ENCODE measurements at regions not wholly inside any gene's neighbourhood (a gene's known extent, or its start where the extent isn't known, plus 50 kb on each side); places are given as distances from the start of the nearest gene placed in this dataset.

DNA sequence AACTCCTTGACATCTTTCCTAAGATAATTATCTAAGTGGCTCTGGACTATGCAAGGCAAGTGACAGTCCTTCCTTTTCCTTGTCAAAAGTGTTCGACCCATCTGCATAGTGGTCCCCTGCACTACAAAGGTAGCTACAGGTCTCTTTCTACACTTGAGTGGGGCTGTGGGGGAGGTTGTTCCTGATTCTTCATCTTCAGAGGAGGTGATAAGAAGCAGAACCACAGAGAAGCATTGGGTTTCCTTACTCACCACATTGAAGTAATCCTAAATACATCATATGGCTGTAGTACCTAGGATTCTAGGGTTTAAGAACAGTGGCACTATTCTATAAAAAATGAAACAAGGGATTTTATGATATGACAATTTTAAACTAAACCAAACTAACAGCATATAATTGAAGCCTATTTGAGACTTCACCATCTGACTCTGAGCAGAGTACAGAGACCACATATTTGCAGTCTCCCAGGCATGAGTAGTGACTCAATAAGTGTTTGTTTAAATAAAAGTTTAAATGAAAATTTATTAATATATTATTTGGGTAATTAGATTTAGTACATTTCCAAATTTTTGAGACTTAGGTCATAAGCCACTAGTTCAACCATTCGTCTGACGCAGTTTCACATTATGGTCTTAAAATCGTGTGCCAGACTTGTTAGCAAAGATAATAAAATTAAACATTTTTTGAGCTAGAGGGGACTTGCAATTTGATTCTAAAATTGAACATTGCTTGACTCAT is 54.9 kb upstream of the NEK7 start:
- no peak for TF ChIP-seq POLR2A (IDR thresholded peaks at IDR 0.05)
- TF ChIP-seq, protein P1, sequence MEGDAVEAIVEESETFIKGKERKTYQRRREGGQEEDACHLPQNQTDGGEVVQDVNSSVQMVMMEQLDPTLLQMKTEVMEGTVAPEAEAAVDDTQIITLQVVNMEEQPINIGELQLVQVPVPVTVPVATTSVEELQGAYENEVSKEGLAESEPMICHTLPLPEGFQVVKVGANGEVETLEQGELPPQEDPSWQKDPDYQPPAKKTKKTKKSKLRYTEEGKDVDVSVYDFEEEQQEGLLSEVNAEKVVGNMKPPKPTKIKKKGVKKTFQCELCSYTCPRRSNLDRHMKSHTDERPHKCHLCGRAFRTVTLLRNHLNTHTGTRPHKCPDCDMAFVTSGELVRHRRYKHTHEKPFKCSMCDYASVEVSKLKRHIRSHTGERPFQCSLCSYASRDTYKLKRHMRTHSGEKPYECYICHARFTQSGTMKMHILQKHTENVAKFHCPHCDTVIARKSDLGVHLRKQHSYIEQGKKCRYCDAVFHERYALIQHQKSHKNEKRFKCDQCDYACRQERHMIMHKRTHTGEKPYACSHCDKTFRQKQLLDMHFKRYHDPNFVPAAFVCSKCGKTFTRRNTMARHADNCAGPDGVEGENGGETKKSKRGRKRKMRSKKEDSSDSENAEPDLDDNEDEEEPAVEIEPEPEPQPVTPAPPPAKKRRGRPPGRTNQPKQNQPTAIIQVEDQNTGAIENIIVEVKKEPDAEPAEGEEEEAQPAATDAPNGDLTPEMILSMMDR (IDR thresholded peaks at IDR 0.05 in 4 of 5, conservative IDR thresholded peaks at IDR 0.05 in 1 of 5) = no peak
- H3K27ac ChIP-seq = no peak overlapping the region
- no peaks in the 10 kb centered on the region for H3K36me3 ChIP-seq
- no peak for DNase-seq
- intact Hi-C loops (cut with DNase I; ENCODE audit: low total_unique reads) (no loop called here), in situ Hi-C loops (cut with MboI; ENCODE audit: low sequenced_read_pairs in 4 of 4) (no loop called here)
- no peaks in the 10 kb centered on the region for H3K27me3 ChIP-seq
- H3K4me3 ChIP-seq = no peak overlapping the region
- H3K9me3 ChIP-seq = no peaks in the 10 kb centered on the region
- no peak for ATAC-seq
- no peaks in the 10 kb centered on the region for H3K4me1 ChIP-seq

DNA sequence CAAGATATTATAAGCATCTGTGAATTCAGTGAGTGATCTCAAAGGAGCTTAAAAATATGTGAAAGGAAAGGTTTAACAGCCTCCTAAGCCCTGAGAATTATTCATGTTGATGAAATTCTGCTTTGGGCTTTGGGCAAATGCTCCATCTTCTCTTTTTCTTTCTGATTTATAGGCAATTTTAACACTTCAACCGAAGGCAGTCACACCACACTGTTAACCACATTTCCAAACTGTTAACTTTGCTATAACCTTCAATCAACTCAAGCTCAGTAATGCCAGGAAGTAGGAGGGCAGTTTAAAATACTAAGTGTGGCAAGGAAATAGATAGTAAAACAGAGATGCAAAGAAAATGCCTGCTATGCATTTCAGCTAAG is 54.4 kb upstream of the NEK7 start:
- TF ChIP-seq, protein P1 (IDR thresholded peaks at IDR 0.05 in 4 of 5, conservative IDR thresholded peaks at IDR 0.05 in 1 of 5) = no peak
- TF ChIP-seq POLR2A (IDR thresholded peaks at IDR 0.05) = no peak
- no peaks in the 10 kb centered on the region for H3K27me3 ChIP-seq
- DNase-seq (no peak), ATAC-seq (no peak)
- no peaks in the 10 kb centered on the region for H3K36me3 ChIP-seq
- in situ Hi-C loops (cut with MboI; ENCODE audit: low sequenced_read_pairs in 4 of 4) = no loop called here
- intact Hi-C loops (cut with DNase I; ENCODE audit: low total_unique reads) = no loop called here
- H3K4me1 ChIP-seq = no peaks in the 10 kb centered on the region
- H3K9me3 ChIP-seq = no peaks in the 10 kb centered on the region
- H3K27ac ChIP-seq = no peak overlapping the region
- H3K4me3 ChIP-seq = no peak overlapping the region

DNA sequence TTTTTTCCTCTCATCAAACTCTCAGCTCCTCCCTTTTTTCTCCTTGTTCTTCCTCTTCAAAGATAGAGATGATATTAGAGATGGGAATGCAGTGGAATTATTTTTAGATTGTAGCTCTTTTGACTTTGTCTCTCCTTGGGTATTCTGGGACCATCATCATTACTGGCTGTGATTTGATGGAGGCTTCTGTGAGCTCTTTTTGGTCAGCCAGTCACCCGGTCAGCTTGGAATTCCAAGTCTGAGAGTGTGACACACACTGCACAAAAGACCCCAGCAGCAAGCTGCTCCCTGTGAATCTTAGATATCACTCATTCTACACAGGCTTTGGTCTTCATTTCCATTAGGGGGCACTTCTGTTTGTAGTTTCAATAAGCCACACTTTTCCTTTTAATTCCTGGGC is 51.6 kb upstream of the NEK7 start:
- TF ChIP-seq, protein P1 (IDR thresholded peaks at IDR 0.05 in 4 of 5, conservative IDR thresholded peaks at IDR 0.05 in 1 of 5) = no peak
- no peak for TF ChIP-seq POLR2A (IDR thresholded peaks at IDR 0.05)
- ATAC-seq (no peak), DNase-seq (no peak)
- no peaks in the 10 kb centered on the region for H3K27me3 ChIP-seq
- H3K27ac ChIP-seq = no peak overlapping the region
- no peaks in the 10 kb centered on the region for H3K36me3 ChIP-seq
- H3K9me3 ChIP-seq = no peaks in the 10 kb centered on the region
- intact Hi-C loops (cut with DNase I; ENCODE audit: low total_unique reads) (no loop called here), in situ Hi-C loops (cut with MboI; ENCODE audit: low sequenced_read_pairs in 4 of 4) (no loop called here)
- no peaks in the 10 kb centered on the region for H3K4me1 ChIP-seq
- H3K4me3 ChIP-seq = no peak overlapping the region

DNA sequence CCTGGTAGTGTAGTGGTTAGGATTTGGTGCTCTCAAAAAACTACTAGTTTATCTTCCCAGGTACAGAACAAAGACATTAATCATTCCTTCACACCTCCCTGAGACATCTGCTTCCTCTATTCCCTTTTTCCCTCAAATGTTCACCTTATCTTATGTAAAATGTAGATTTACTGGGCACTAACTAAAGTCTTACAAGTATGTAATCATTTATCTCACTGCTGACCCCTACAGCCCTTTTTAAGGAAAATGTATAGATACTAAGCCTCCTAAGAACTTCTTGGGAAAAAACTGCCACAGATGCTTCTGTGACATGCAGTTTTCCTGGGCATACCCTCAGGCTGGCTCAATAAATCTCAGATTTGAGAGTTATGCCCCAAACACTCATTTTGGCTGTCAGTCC is 50.8 kb upstream of the NEK7 start:
- H3K9me3 ChIP-seq = no peaks in the 10 kb centered on the region
- in situ Hi-C loops (cut with MboI; ENCODE audit: low sequenced_read_pairs in 4 of 4) (no loop called here), intact Hi-C loops (cut with DNase I; ENCODE audit: low total_unique reads) (no loop called here)
- ATAC-seq = no peak
- no peak overlapping the region for H3K4me3 ChIP-seq
- no peak overlapping the region for H3K27ac ChIP-seq
- no peaks in the 10 kb centered on the region for H3K4me1 ChIP-seq
- H3K27me3 ChIP-seq = no peaks in the 10 kb centered on the region
- H3K36me3 ChIP-seq = no peaks in the 10 kb centered on the region
- no peak for DNase-seq
- no peak for TF ChIP-seq POLR2A (IDR thresholded peaks at IDR 0.05)
- TF ChIP-seq, protein P1 (IDR thresholded peaks at IDR 0.05 in 4 of 5, conservative IDR thresholded peaks at IDR 0.05 in 1 of 5) = no peak
